PC-9 (cell line): ENCODE measurements at regions not wholly inside any gene's neighbourhood (a gene's known extent, or its start where the extent isn't known, plus 50 kb on each side); places are given as distances from the start of the nearest gene placed in this dataset.

Experiments used
- BruUV-seq: library from RNA; stranded (reverse); fragments of 400-500 nt; replicated peaks from 2 replicates; lab custom pipeline; 2021; lab: Mats Ljungman, UMichigan
- CTCF ChIA-PET: fragments of 300-600 bp; sonication (Branson Sonifier 250); formaldehyde crosslinking; loops from one replicate; lab custom pipeline; 2022; ENCODE audit warnings: antibody characterized with exemption; lab: Charles Lee
- POLR2A ChIA-PET: fragments of 300-600 bp; sonication (Branson Sonifier 250); formaldehyde crosslinking; loops from one replicate; lab custom pipeline; 2022; ENCODE audit warnings: antibody characterized with exemption; ENCODE audit not compliant: unreplicated experiment; lab: Charles Lee
- DNase-seq, 2 experiments: peaks; one replicate each; pipeline versions ENCODE4 v3.0.0 to v3.0.0-alpha.2; 2015 to 2022; ENCODE audit warnings: mixed read lengths in 1 of 2
- H2AFZ ChIP-seq: fragments of 200-600 bp; sonication (generic); 2 replicates; pipeline ENCODE4 v1.8.1; 2017; ENCODE audit warnings: antibody characterized with exemption
- H3F3A ChIP-seq: fragments of 200-600 bp; sonication (generic); 2 replicates; pipeline ENCODE4 v1.8.1; 2017; ENCODE audit warnings: antibody characterized with exemption, mild to moderate bottlenecking, low read depth; ENCODE audit not compliant: insufficient read depth
- H3K27ac ChIP-seq: fragments of 200-600 bp; sonication (generic); 2 replicates; pipeline ENCODE4 v1.6.1; 2016; ENCODE audit warnings: mixed run types
- H3K27me3 ChIP-seq: fragments of 200-600 bp; sonication (generic); 2 replicates; pipeline ENCODE4 v1.6.1; 2016; ENCODE audit warnings: low read depth, mixed run types; ENCODE audit not compliant: insufficient read depth
- H3K36me3 ChIP-seq: fragments of 200-600 bp; sonication (generic); 2 replicates; pipeline ENCODE4 v1.6.1; 2016; ENCODE audit warnings: low read depth, mixed run types
- H3K4me1 ChIP-seq: fragments of 200-600 bp; sonication (generic); replicated peaks from 2 replicates; pipeline ENCODE4 v1.6.1; 2016; ENCODE audit warnings: mixed run types; ENCODE audit not compliant: insufficient read depth
- H3K4me2 ChIP-seq: fragments of 200-600 bp; sonication (generic); 2 replicates; pipeline ENCODE4 v1.6.1; 2017; ENCODE audit warnings: mixed run types
- H3K4me3 ChIP-seq: fragments of 200-600 bp; sonication (generic); 2 replicates; pipeline ENCODE4 v1.6.1; 2016; ENCODE audit warnings: mixed run types
- H3K79me2 ChIP-seq: fragments of 200-600 bp; sonication (generic); 2 replicates; pipeline ENCODE4 v1.6.1; 2017; ENCODE audit warnings: low read depth, mixed run types
- H3K9me2 ChIP-seq: fragments of 200-600 bp; sonication (generic); 2 replicates; pipeline ENCODE4 v1.8.1; 2017; ENCODE audit warnings: mild to moderate bottlenecking; ENCODE audit not compliant: insufficient read depth
- H3K9me3 ChIP-seq: fragments of 200-600 bp; sonication (generic); 2 replicates; pipeline ENCODE4 v1.8.1; 2016; ENCODE audit warnings: low read depth; ENCODE audit not compliant: insufficient read depth
- H4K20me1 ChIP-seq: fragments of 200-600 bp; sonication (generic); 2 replicates; pipeline ENCODE4 v1.8.1; 2017; ENCODE audit not compliant: insufficient read depth
- EZH2 ChIP-seq: fragments of 200-600 bp; sonication (generic); IDR thresholded peaks from 2 replicates; pipeline ENCODE4 v1.8.0; 2017; ENCODE audit warnings: antibody characterized with exemption, low read depth
- intact Hi-C: fragments of 100-400 bp; cut with micrococcal nuclease; formaldehyde crosslinking; loops from one replicate; pipeline ENCODE4 v1.10.0; 2022; ENCODE audit not compliant: unreplicated experiment
- TF ChIP-seq, protein P1 (sequence below): fragments of 200-600 bp; sonication (generic); conservative IDR thresholded peaks from 2 replicates; pipeline ENCODE4 v1.6.1; 2017; ENCODE audit warnings: mixed run types, antibody characterized with exemption, mild to moderate bottlenecking, moderate library complexity

DNA sequence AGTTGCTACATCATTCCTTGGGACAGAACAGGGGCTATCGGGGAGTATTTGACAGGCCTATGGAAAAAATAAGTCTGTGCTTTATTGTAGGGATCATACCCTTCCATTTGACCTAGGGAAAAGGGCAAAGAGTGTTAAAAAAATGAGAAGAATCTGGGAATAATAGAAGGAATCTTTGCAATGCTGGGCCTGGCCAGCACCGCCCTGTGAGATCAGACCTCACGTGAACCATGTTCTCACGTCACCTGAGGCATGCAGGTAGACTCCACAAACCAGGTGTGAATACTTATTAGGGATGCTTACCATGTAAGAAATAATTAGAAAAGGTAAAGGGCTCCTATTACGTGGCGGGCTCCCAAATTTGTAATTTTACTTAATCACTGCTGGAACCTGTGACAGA, 177.5 kb upstream of the GATA6 start:
- CTCF ChIA-PET = no interaction called here
- intact Hi-C loops = loop anchor here (5.0 to 10.0 kb wide), 2 partner anchors 113 to 355 kb away; no protein-coding TSS in a partner anchor
- H3K27ac ChIP-seq = no peak overlapping the region
- POLR2A ChIA-PET = no interaction called here
- no peaks in the 10 kb centered on the region for H3K27me3 ChIP-seq
- H3K9me2 ChIP-seq = no peaks in the 10 kb centered on the region
- TF ChIP-seq, protein P1, sequence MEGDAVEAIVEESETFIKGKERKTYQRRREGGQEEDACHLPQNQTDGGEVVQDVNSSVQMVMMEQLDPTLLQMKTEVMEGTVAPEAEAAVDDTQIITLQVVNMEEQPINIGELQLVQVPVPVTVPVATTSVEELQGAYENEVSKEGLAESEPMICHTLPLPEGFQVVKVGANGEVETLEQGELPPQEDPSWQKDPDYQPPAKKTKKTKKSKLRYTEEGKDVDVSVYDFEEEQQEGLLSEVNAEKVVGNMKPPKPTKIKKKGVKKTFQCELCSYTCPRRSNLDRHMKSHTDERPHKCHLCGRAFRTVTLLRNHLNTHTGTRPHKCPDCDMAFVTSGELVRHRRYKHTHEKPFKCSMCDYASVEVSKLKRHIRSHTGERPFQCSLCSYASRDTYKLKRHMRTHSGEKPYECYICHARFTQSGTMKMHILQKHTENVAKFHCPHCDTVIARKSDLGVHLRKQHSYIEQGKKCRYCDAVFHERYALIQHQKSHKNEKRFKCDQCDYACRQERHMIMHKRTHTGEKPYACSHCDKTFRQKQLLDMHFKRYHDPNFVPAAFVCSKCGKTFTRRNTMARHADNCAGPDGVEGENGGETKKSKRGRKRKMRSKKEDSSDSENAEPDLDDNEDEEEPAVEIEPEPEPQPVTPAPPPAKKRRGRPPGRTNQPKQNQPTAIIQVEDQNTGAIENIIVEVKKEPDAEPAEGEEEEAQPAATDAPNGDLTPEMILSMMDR = no peak
- TF ChIP-seq EZH2 = no peak
- no peaks in the 10 kb centered on the region for H4K20me1 ChIP-seq
- no peaks in the 10 kb centered on the region for H3K9me3 ChIP-seq
- H3K4me3 ChIP-seq = no peak overlapping the region
- H3K4me1 ChIP-seq = no peaks in the 10 kb centered on the region
- H3K4me2 ChIP-seq = no peak overlapping the region
- H3K79me2 ChIP-seq = no peaks in the 10 kb centered on the region
- H2AFZ ChIP-seq = no peak overlapping the region
- H3K36me3 ChIP-seq = no peaks in the 10 kb centered on the region
- BruUV-seq = no TSS peak
- no peaks in the 10 kb centered on the region for H3F3A ChIP-seq
- DNase-seq = peak in 1 of 2 experiments; percentile 23

DNA sequence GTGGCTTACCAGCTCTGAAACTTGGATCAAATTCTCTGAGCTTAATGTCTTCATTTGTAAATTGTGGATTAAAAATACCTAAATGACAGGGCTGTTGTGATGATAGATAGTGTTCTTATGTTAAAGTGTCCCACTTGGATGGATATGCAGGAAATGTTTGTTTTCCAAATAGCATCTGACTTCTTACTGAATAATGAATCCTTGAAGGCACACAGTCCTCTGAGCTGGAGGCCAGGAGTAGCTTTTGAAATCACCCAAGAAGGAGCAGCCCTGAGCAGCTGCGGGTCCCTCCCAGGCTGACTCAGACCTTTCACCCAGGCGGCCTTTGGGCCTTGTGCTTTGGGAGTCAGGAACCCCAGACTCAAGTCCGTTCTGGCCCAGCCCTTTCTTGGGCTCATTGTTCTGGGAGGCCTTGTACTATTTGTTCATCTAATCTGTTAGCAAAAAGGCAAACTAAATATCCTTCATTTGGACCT, 173.0 kb upstream of the GATA6 start:
- no peak for DNase-seq
- H3K4me2 ChIP-seq = no peak overlapping the region
- intact Hi-C loops = loop anchor here (10.0 kb wide), 1 partner anchor 108 kb away; no protein-coding TSS in a partner anchor

DNA sequence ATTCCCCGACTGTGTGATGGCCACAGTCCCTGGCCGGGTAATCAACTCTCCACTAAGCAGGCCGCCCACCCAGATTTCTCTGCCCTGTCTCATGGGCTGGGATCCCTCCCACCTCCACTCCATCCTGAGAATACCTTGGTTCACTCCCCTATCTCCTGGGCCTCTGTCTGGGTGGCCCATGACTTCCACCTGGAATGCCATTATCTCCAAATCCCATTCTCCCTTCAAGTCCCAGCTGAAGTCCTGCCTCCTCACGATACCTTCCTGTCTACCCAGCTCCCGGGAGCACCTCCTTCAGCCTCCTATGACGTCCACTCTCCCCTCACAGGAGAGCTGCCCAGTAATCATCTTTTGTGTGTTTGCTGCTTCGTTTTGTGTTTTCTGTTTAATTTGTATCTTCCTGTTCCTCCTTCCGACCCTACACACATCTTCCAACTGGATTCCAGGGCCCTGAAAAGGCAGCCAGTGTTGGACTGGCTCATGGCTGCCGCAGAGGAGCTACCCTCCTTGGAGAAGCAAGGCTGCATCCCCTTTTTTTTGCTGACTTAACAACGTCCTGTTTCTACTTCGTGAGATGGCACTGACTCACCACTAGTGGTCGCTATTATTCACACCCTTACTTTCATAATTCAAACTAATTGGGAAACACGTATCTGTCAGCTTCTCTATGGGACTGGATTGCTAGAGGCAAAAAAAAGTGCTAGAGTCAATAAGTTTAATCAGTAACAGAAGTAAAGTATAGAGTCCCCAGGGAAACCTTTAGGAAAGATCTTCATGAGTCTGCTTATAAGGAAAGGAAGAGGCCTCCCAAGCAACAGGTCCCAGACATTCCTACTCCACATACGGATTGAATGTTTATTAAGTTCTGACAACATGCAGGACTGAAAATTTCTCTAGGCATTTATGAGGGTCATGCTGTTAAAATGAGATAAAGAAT, 171.9 kb upstream of the GATA6 start:
- Histone ChIP-seq H3K4me2 (no peak overlapping the region), H3K27ac (no peak overlapping the region), H2AFZ (no peak overlapping the region), H4K20me1 (no peaks in the 10 kb centered on the region), H3K9me2 (no peaks in the 10 kb centered on the region), H3K4me3 (no peak overlapping the region), H3K36me3 (no peaks in the 10 kb centered on the region), H3K79me2 (no peaks in the 10 kb centered on the region), H3K4me1 (no peaks in the 10 kb centered on the region), H3K9me3 (no peaks in the 10 kb centered on the region), H3K27me3 (no peaks in the 10 kb centered on the region), H3F3A (no peaks in the 10 kb centered on the region)
- POLR2A ChIA-PET = no interaction called here
- CTCF ChIA-PET = interaction anchor here (0.6 kb wide), 3 partner anchors 1120 to 1353 kb away, joined by 3 to 7 read pairs (median 3); no protein-coding TSS in a partner anchor
- peak in 1 of 2 experiments; percentile 39 for DNase-seq
- BruUV-seq = no TSS peak
- intact Hi-C loops = loop anchor here (10.0 kb wide), 1 partner anchor 107 kb away; no protein-coding TSS in a partner anchor
- TF ChIP-seq, protein P1 = peak; percentile 78
- no peak for TF ChIP-seq EZH2

More for the DNA sequence above, 173.0 kb upstream of the GATA6 start:
- ChIA-PET CTCF (no interaction called here), POLR2A (interaction anchor here (0.8 kb wide), 1 partner anchor 569 kb away, joined by 6 read pairs; no protein-coding TSS in a partner anchor)
- H3K79me2 ChIP-seq = no peaks in the 10 kb centered on the region
- BruUV-seq = no TSS peak
- no peaks in the 10 kb centered on the region for H4K20me1 ChIP-seq
- no peaks in the 10 kb centered on the region for H3K27me3 ChIP-seq
- no peaks in the 10 kb centered on the region for H3F3A ChIP-seq
- no peaks in the 10 kb centered on the region for H3K4me1 ChIP-seq
- H3K9me3 ChIP-seq = no peaks in the 10 kb centered on the region
- no peak overlapping the region for H3K27ac ChIP-seq
- H2AFZ ChIP-seq = no peak overlapping the region
- no peak for TF ChIP-seq EZH2
- TF ChIP-seq, protein P1 = no peak
- H3K4me3 ChIP-seq = no peak overlapping the region
- no peaks in the 10 kb centered on the region for H3K9me2 ChIP-seq
- H3K36me3 ChIP-seq = no peaks in the 10 kb centered on the region
